Neuronal stem cell (in vitro differentiated cells): ENCODE measurements at regions not wholly inside any gene's neighbourhood (a gene's known extent, or its start where the extent isn't known, plus 50 kb on each side); places are given as distances from the start of the nearest gene placed in this dataset.
A peak's percentile ranks its signal among the peaks of the same experiment; 100 is the strongest.
"Not testable (repeated sequence)": the region's sequence is repeated elsewhere in the genome, so short reads cannot be mapped to it uniquely, and the experiment has no call there.

Experiments
- DNase-seq: peaks from one replicate; pipeline ENCODE4 v3.0.0-alpha.2; 2013; ENCODE audit warnings: low spot score
- H2AFZ ChIP-seq: one replicate; pipeline ENCODE4 v1.6.1; 2013; ENCODE audit warnings: mild to moderate bottlenecking, low read length, inconsistent platforms
- H2AK5ac ChIP-seq: 2 replicates; pipeline ENCODE4 v1.6.1; 2013; ENCODE audit warnings: low read depth, mild to moderate bottlenecking, inconsistent platforms, low read length, moderate library complexity, mixed read lengths
- H2BK120ac ChIP-seq: 2 replicates; pipeline ENCODE4 v1.6.1; 2013; ENCODE audit warnings: low read depth, mild to moderate bottlenecking, inconsistent platforms, low read length, moderate library complexity, mixed read lengths
- H2BK12ac ChIP-seq: one replicate; pipeline ENCODE4 v1.6.1; 2013; ENCODE audit warnings: low read length, inconsistent platforms
- H2BK15ac ChIP-seq: 2 replicates; pipeline ENCODE4 v1.6.1; 2013; ENCODE audit warnings: mild to moderate bottlenecking, low read length, inconsistent platforms, mixed read lengths
- H2BK5ac ChIP-seq: one replicate; pipeline ENCODE4 v1.6.1; 2013; ENCODE audit warnings: inconsistent platforms, mild to moderate bottlenecking, low read length, moderate library complexity
- H3K14ac ChIP-seq: one replicate; pipeline ENCODE4 v1.6.1; 2013; ENCODE audit warnings: low read length, inconsistent platforms
- H3K18ac ChIP-seq: 2 replicates; pipeline ENCODE4 v1.6.1; 2013; ENCODE audit warnings: low read length, inconsistent platforms
- H3K23ac ChIP-seq: 2 replicates; pipeline ENCODE4 v1.6.1; 2013; ENCODE audit warnings: low read depth, mild to moderate bottlenecking, mixed read lengths, low read length, inconsistent platforms; ENCODE audit not compliant: poor library complexity
- H3K27ac ChIP-seq: replicated peaks from 3 replicates; pipeline ENCODE4 v1.5.1; 2013; ENCODE audit warnings: low read length, inconsistent platforms
- H3K27me3 ChIP-seq, 3 experiments: 2 replicates each; pipeline ENCODE4 v1.6.1; 2013; ENCODE audit warnings: low read length in 3 of 3, mild to moderate bottlenecking in 2 of 3, inconsistent platforms in 1 of 3, low read depth in 1 of 3, mixed read lengths in 1 of 3, moderate library complexity in 1 of 3; ENCODE audit not compliant: control insufficient read depth in 3 of 3, insufficient read depth in 3 of 3
- H3K36me3 ChIP-seq, 2 donors: replicated peaks in 1 of 2; 2 replicates each; pipeline ENCODE4 v1.6.1; 2013; ENCODE audit warnings: low read length in 2 of 2; ENCODE audit not compliant: control insufficient read depth in 2 of 2, insufficient read depth in 2 of 2
- H3K4ac ChIP-seq: 2 replicates; pipeline ENCODE4 v1.6.1; 2013; ENCODE audit warnings: inconsistent platforms, mild to moderate bottlenecking, low read length, moderate library complexity
- H3K4me1 ChIP-seq, 2 donors: 1 replicate in 1 of 2; 2 replicates in 1 of 2; pipeline ENCODE4 v1.6.1; 2013; ENCODE audit warnings: low read length in 2 of 2, low read depth in 1 of 2; ENCODE audit not compliant: control insufficient read depth in 2 of 2, insufficient read depth in 1 of 2
- H3K4me2 ChIP-seq: one replicate; pipeline ENCODE4 v1.6.1; 2013; ENCODE audit warnings: mild to moderate bottlenecking, low read length, inconsistent platforms; ENCODE audit not compliant: insufficient read depth, poor library complexity, severe bottlenecking
- H3K4me3 ChIP-seq, 2 donors: 2 replicates each; pipeline ENCODE4 v1.5.1; 2013; ENCODE audit warnings: low read length in 2 of 2, mild to moderate bottlenecking in 2 of 2, inconsistent platforms in 1 of 2, moderate library complexity in 1 of 2
- H3K79me1 ChIP-seq: one replicate; pipeline ENCODE4 v1.6.1; 2013; ENCODE audit warnings: low read depth, mild to moderate bottlenecking, inconsistent platforms, low read length, moderate library complexity
- H3K9ac ChIP-seq: one replicate; pipeline ENCODE4 v1.6.1; 2013; ENCODE audit warnings: mild to moderate bottlenecking, low read depth, low read length, inconsistent platforms; ENCODE audit not compliant: poor library complexity
- H3K9me3 ChIP-seq, 2 donors: replicated peaks in 1 of 2; 2 replicates each; pipeline versions ENCODE3 to v1.6.1; 2013; ENCODE audit warnings: low read length in 2 of 2, mild to moderate bottlenecking in 2 of 2, inconsistent platforms in 1 of 2, low read depth in 1 of 2, mixed read lengths in 1 of 2, moderate library complexity in 1 of 2; ENCODE audit not compliant: control insufficient read depth in 2 of 2, insufficient read depth in 1 of 2
- H4K8ac ChIP-seq: one replicate; pipeline ENCODE4 v1.6.1; 2013; ENCODE audit warnings: low read depth, mild to moderate bottlenecking, inconsistent platforms, low read length, moderate library complexity
- H4K91ac ChIP-seq: one replicate; pipeline ENCODE4 v1.6.1; 2013; ENCODE audit warnings: low read length, low read depth, mild to moderate bottlenecking, inconsistent platforms; ENCODE audit not compliant: poor library complexity
- WGBS, 2 donors: extraction: QIAGEN DNeasy Blood & Tissue Kit; methylation state at CpG; one replicate each; pipeline ENCODE4 v1.1.7; 2013; ENCODE audit warnings: missing lambda C conversion rate in 2 of 2, mixed read lengths in 1 of 2; ENCODE audit not compliant: insufficient read length in 2 of 2, insufficient replicate concordance in 1 of 2; ENCODE audit errors: extremely low coverage in 2 of 2; 5-methylcytosine and 5-hydroxymethylcytosine counted together

DNA sequence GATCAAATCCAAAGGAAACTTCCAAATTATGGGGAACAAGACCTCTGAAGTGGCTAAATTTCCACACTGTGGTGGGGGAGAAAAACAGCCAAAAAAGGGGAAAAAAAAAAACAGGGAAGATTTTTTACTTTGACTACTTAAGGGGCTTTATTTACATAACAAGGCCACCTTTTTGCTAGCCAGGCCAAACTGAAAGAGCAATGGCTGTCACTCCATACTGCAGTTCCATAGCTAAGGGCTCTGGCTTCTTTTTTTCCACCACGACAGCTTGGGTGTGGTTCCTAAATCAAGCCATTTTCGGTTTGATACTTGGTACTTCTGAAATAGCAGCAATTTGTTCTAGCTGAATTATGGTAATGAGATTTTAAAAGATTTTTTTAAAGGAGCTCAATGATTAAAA lies 76.4 kb upstream of the ANTXRL start:
- not testable (repeated sequence) for DNase-seq

GRCh38 chr10:46215426-46215825 lies 71.4 kb upstream of the ANTXRL start:
- no peak overlapping the region for H3K9ac ChIP-seq
- H3K9me3 ChIP-seq: no peaks in the 10 kb centered on the region
- peaks cover 0 to 1% of the 10 kb centered on the region in 2 donors for H3K4me1 ChIP-seq
- DNase-seq: no peak
- H3K27ac ChIP-seq: no peak overlapping the region
- H3K23ac ChIP-seq: no peak overlapping the region
- H3K36me3 ChIP-seq: no peaks in the 10 kb centered on the region
- H4K8ac ChIP-seq: no peak overlapping the region
- no peak overlapping the region for H3K14ac ChIP-seq
- no peak overlapping the region for H2BK5ac ChIP-seq
- H2BK15ac ChIP-seq: no peak overlapping the region
- H3K18ac ChIP-seq: no peak overlapping the region
- no peak overlapping the region for H4K91ac ChIP-seq
- no peaks in the 10 kb centered on the region for H3K27me3 ChIP-seq
- H2AFZ ChIP-seq: no peak overlapping the region
- no peak overlapping the region for H2BK12ac ChIP-seq
- no peak overlapping the region for H3K4me3 ChIP-seq
- H2AK5ac ChIP-seq: no peak overlapping the region
- no peak overlapping the region for H2BK120ac ChIP-seq
- no peaks in the 10 kb centered on the region for H3K79me1 ChIP-seq
- H3K4me2 ChIP-seq: no peak overlapping the region
- WGBS, 2 donors: no CpG with 5 or more reads among the region's 4 CpGs
- H3K4ac ChIP-seq: no peak overlapping the region

More for the DNA sequence above, 76.4 kb upstream of the ANTXRL start:
- H3K14ac ChIP-seq, H3K9ac ChIP-seq, H3K18ac ChIP-seq, H2BK120ac ChIP-seq, H3K4me3 ChIP-seq, H3K27ac ChIP-seq, H2BK15ac ChIP-seq, H2BK12ac ChIP-seq, H2AFZ ChIP-seq, H3K4me2 ChIP-seq, H3K36me3 ChIP-seq, H3K79me1 ChIP-seq, H3K9me3 ChIP-seq, H4K91ac ChIP-seq, H2AK5ac ChIP-seq, H2BK5ac ChIP-seq, H3K4ac ChIP-seq, H3K4me1 ChIP-seq, H4K8ac ChIP-seq, H3K23ac ChIP-seq, H3K27me3 ChIP-seq: not testable (repeated sequence)
- no CpG with 5 or more reads among the region's 2 CpGs for WGBS, 2 donors

GRCh38 chr10:46216003-46216634 lies 70.7 kb upstream of the ANTXRL start:
- WGBS, 2 donors: no CpG with 5 or more reads among the region's 6 CpGs
- Histone ChIP-seq H2AK5ac (no peak overlapping the region), H3K4me2 (no peak overlapping the region), H3K14ac (peak overlapping the region; percentile 56), H3K4me3 (no peak overlapping the region), H3K4ac (no peak overlapping the region), H3K79me1 (no peaks in the 10 kb centered on the region), H2BK15ac (no peak overlapping the region), H2AFZ (no peak overlapping the region), H4K91ac (peak overlapping the region; percentile 34), H3K27ac (no peak overlapping the region), H3K27me3 (no peaks in the 10 kb centered on the region), H3K36me3 (no peaks in the 10 kb centered on the region), H2BK12ac (peak overlapping the region; percentile 53), H3K9me3 (no peaks in the 10 kb centered on the region), H3K9ac (peak overlapping the region; percentile 73), H3K4me1 (peaks cover 0 to 1% of the 10 kb centered on the region in 2 donors), H2BK120ac (no peak overlapping the region), H3K18ac (peak overlapping the region; percentile 49), H2BK5ac (no peak overlapping the region), H4K8ac (no peak overlapping the region), H3K23ac (peak overlapping the region; percentile 66)
- no peak for DNase-seq

DNA sequence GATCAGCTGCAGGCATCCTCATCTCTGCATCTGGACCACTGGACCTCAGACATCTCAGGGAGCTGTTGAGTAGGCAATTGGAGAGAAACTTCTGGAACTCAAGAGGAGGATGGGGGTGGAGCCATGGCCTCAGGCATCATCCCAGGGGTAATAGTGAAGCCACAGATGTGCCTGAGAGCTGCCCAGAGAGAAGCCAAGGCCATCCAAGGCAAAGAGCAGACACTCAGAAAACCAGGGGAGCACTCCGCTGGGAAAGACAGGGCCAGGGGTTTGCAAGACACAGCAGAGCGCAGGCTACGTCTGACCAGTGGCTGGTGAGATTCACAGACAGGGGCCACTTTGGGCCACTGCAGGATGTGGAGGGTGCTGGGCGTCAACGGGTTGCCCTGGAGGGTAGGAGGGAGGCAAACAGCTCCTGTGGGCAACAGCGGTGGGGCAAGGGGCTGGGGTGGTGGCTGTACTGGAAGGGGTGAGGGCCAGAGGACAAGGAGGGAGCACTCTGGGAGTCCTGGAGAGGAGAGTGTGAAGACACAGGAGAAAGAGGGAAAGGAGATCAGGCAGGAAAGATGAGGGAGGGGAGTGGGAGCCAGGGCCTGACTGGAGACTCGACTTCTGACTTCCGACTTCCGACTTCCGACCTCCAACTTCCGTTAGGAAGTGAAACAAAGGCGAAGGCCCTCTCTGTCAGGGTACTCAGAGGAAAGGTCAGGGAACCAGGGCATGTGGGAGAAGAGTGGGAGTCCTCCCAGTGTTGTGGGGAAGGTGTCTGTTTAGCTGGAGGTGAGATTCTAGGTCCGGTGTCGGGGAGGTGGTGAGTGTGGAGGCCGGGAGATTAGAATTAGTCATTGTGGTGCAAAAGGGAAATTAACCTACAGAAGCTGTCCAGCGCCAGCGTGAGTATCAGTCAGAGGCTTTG lies 69.7 kb upstream of the ANTXRL start:
- Histone ChIP-seq H3K4me3 (no peak overlapping the region), H2BK120ac (no peak overlapping the region), H3K4ac (no peak overlapping the region)

More for the DNA sequence above, 69.7 kb upstream of the ANTXRL start:
- H3K4me2 ChIP-seq: no peak overlapping the region
- H3K4me1 ChIP-seq: peaks cover 0 to 1% of the 10 kb centered on the region in 2 donors
- H4K91ac ChIP-seq: no peak overlapping the region
- no peak overlapping the region for H3K9ac ChIP-seq
- H3K23ac ChIP-seq: no peak overlapping the region
- H3K18ac ChIP-seq: peak overlapping the region; percentile 29
- peak overlapping the region; percentile 25 for H3K14ac ChIP-seq
- H3K36me3 ChIP-seq: no peaks in the 10 kb centered on the region
- no peaks in the 10 kb centered on the region for H3K9me3 ChIP-seq
- H2BK5ac ChIP-seq: no peak overlapping the region
- H3K79me1 ChIP-seq: no peaks in the 10 kb centered on the region
- H2BK15ac ChIP-seq: no peak overlapping the region
- H2AK5ac ChIP-seq: no peak overlapping the region
- no peak overlapping the region for H4K8ac ChIP-seq
- no peak overlapping the region for H2AFZ ChIP-seq
- no peak overlapping the region for H3K27ac ChIP-seq
- no peak for DNase-seq
- no peaks in the 10 kb centered on the region for H3K27me3 ChIP-seq
- no CpG with 5 or more reads among the region's 17 CpGs for WGBS, 2 donors
- H2BK12ac ChIP-seq: no peak overlapping the region
